Smooth muscle cell (in vitro differentiated cells): ENCODE measurements at regions not wholly inside any gene's neighbourhood (a gene's known extent, or its start where the extent isn't known, plus 50 kb on each side); places are given as distances from the start of the nearest gene placed in this dataset.

Experiments used
- DNase-seq: peaks from one replicate; lab custom pipeline; 2025; ENCODE audit not compliant: unreplicated experiment; lab: John Stamatoyannopoulos, UW
- H2AFZ ChIP-seq: fragments of 200-600 bp; sonication (generic); 2 replicates; pipeline ENCODE4 v1.6.0; 2016; ENCODE audit warnings: antibody characterized with exemption, low read depth, mild to moderate bottlenecking
- H3F3A ChIP-seq: fragments of 200-600 bp; sonication (generic); 2 replicates; pipeline ENCODE4 v1.6.0; 2017; ENCODE audit warnings: antibody characterized with exemption, low read depth
- H3K27ac ChIP-seq: fragments of 200-600 bp; sonication (generic); 2 replicates; pipeline ENCODE4 v1.5.1; 2016; ENCODE audit warnings: low read depth, mild to moderate bottlenecking
- H3K27me3 ChIP-seq: fragments of 200-600 bp; sonication (generic); 2 replicates; pipeline ENCODE4 v1.6.1; 2016; ENCODE audit warnings: low read depth, mild to moderate bottlenecking
- H3K36me3 ChIP-seq: fragments of 200-600 bp; sonication (generic); 2 replicates; pipeline ENCODE4 v1.5.1; 2016; ENCODE audit warnings: low read depth
- H3K4me1 ChIP-seq: fragments of 200-600 bp; sonication (generic); 2 replicates; pipeline ENCODE4 v1.5.1; 2016; ENCODE audit warnings: low read depth
- H3K4me2 ChIP-seq: fragments of 200-600 bp; sonication (generic); 2 replicates; pipeline ENCODE4 v1.6.0; 2016; ENCODE audit warnings: mild to moderate bottlenecking
- H3K4me3 ChIP-seq: fragments of 200-600 bp; sonication (generic); 2 replicates; pipeline ENCODE4 v1.5.1; 2016; ENCODE audit warnings: mild to moderate bottlenecking
- H3K79me2 ChIP-seq: fragments of 200-600 bp; sonication (generic); 2 replicates; pipeline ENCODE4 v1.6.0; 2016; ENCODE audit warnings: low read depth, mild to moderate bottlenecking
- H3K9ac ChIP-seq: fragments of 200-600 bp; sonication (generic); 2 replicates; pipeline ENCODE4 v1.6.0; 2016; ENCODE audit warnings: low read depth
- H3K9me3 ChIP-seq: fragments of 200-600 bp; sonication (generic); replicated peaks from 2 replicates; pipeline ENCODE4 v1.5.1; 2016; ENCODE audit warnings: low read depth
- H4K20me1 ChIP-seq: fragments of 200-600 bp; sonication (generic); 2 replicates; pipeline ENCODE4 v1.6.0; 2016; ENCODE audit warnings: low read depth
- WGBS: methylation state at CpG from one replicate; pipeline ENCODE4 v1.1.7; 2016; ENCODE audit warnings: low lambda C conversion rate; 5-methylcytosine and 5-hydroxymethylcytosine counted together
- TF ChIP-seq, protein P1 (sequence below): fragments of 200-600 bp; sonication (generic); IDR thresholded peaks from 2 replicates; pipeline ENCODE4 v1.5.1; 2017; ENCODE audit warnings: borderline replicate concordance, mild to moderate bottlenecking, antibody characterized with exemption; ENCODE audit not compliant: insufficient read depth, poor library complexity, severe bottlenecking

DNA sequence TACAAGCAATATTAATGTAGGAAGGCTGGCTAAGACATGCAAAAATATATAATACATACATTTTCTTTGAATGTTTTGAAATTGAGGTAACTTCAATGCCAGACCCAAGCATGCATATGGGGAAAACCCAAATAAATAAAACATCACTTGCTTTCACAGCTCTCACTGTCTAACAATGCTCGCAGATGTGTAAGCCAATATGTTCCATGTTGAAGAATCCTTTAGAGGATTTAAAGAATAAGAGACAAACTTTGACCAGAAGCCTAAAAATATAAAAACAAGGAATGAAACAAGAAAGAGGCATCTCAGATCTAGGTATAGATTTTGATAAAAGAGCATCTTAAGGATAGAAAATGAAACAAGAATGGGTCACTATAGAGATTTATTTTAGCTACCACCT, 354.2 kb downstream of the CDH10 start:
- Histone ChIP-seq H3F3A (no peaks in the 10 kb centered on the region), H3K27ac (no peak overlapping the region), H3K79me2 (no peaks in the 10 kb centered on the region), H3K4me1 (no peaks in the 10 kb centered on the region), H2AFZ (no peak overlapping the region), H3K9ac (no peak overlapping the region), H3K9me3 (no peaks in the 10 kb centered on the region), H3K4me3 (no peak overlapping the region), H3K4me2 (no peak overlapping the region), H3K36me3 (no peaks in the 10 kb centered on the region), H3K27me3 (no peaks in the 10 kb centered on the region), H4K20me1 (no peaks in the 10 kb centered on the region)
- WGBS = 97% methylated on average over 1 of the region's 1 CpG
- TF ChIP-seq, protein P1, sequence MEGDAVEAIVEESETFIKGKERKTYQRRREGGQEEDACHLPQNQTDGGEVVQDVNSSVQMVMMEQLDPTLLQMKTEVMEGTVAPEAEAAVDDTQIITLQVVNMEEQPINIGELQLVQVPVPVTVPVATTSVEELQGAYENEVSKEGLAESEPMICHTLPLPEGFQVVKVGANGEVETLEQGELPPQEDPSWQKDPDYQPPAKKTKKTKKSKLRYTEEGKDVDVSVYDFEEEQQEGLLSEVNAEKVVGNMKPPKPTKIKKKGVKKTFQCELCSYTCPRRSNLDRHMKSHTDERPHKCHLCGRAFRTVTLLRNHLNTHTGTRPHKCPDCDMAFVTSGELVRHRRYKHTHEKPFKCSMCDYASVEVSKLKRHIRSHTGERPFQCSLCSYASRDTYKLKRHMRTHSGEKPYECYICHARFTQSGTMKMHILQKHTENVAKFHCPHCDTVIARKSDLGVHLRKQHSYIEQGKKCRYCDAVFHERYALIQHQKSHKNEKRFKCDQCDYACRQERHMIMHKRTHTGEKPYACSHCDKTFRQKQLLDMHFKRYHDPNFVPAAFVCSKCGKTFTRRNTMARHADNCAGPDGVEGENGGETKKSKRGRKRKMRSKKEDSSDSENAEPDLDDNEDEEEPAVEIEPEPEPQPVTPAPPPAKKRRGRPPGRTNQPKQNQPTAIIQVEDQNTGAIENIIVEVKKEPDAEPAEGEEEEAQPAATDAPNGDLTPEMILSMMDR = no peak
- no peak for DNase-seq

DNA sequence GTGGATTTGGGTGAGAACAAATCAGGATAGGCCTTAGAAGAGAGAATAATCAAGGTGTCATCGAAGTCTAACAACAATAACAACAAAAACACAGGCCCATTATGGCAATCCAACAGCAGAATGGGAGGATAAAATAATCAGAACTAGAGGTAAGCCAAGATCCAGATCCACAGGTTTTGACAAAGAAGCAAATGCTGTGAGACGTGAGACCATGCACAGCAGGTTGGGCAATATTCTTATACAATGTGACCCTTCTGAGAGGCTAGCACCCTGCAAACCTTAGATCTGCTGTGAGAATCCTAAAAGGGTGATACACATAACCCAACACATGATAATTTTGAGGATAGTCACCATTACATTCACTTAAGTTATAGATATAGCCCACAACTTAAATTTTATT, 352.9 kb downstream of the CDH10 start:
- no peaks in the 10 kb centered on the region for H3K79me2 ChIP-seq
- 96% methylated on average over 2 of the region's 2 CpGs for WGBS

DNA sequence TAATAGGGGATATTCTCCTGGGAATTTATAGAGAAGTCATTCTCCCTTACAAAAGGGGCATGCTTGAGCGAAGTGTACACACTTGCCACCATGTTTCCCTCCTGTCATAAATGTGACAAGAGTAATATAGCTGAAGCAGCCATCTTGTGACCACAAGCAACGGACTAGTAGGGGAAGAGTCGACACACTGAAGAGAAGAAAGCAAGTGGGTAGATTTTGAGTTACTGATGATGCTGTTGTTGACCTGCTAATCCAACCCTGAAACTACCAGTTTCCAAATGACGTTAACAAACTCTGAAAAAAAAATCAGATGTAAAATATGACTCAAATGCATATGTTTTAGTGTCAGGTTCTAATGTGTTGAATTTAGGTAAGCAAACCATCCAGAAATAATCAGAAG, 350.4 kb downstream of the CDH10 start:
- no peaks in the 10 kb centered on the region for H3K79me2 ChIP-seq
- 90% methylated on average over 4 of the region's 4 CpGs for WGBS
- no peaks in the 10 kb centered on the region for H4K20me1 ChIP-seq
- no peak overlapping the region for H3K4me2 ChIP-seq
- H3K27ac ChIP-seq = no peak overlapping the region
- no peaks in the 10 kb centered on the region for H3F3A ChIP-seq
- no peaks in the 10 kb centered on the region for H3K36me3 ChIP-seq
- H3K27me3 ChIP-seq = no peaks in the 10 kb centered on the region
- no peak overlapping the region for H3K4me3 ChIP-seq
- TF ChIP-seq, protein P1 = no peak
- no peak overlapping the region for H2AFZ ChIP-seq
- no peaks in the 10 kb centered on the region for H3K9me3 ChIP-seq
- DNase-seq = no peak
- no peaks in the 10 kb centered on the region for H3K4me1 ChIP-seq
- H3K9ac ChIP-seq = no peak overlapping the region

More for the DNA sequence above, 352.9 kb downstream of the CDH10 start:
- no peaks in the 10 kb centered on the region for H3K36me3 ChIP-seq
- H3K4me1 ChIP-seq = no peaks in the 10 kb centered on the region
- no peaks in the 10 kb centered on the region for H3K27me3 ChIP-seq
- TF ChIP-seq, protein P1 = no peak
- no peaks in the 10 kb centered on the region for H3K9me3 ChIP-seq
- no peak overlapping the region for H2AFZ ChIP-seq
- H3K9ac ChIP-seq = no peak overlapping the region
- no peak overlapping the region for H3K4me3 ChIP-seq
- no peak for DNase-seq
- H4K20me1 ChIP-seq = no peaks in the 10 kb centered on the region
- no peaks in the 10 kb centered on the region for H3F3A ChIP-seq
- no peak overlapping the region for H3K4me2 ChIP-seq
- H3K27ac ChIP-seq = no peak overlapping the region

DNA sequence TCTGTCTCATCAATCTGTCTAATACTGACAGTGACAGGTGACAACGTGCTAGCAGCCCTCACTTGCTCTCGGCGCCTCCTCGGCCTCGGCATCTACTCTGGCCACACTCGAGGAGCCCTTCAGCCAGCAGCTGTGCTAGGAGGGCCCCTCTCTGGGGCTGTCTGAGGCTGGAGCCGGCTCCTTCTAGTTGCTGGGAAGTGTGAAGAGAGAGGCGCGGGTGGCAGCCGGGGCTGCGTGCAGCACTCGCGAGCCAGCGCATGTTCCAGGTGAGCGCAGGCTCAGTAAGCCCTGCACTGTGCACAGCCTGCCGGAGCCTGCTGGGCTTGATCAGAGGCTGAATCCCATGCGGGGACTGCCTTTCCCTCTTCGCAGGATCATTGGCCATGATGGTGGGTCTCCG, 330.7 kb downstream of the CDH10 start:
- Histone ChIP-seq H3K4me1 (no peaks in the 10 kb centered on the region), H4K20me1 (no peaks in the 10 kb centered on the region), H3K27me3 (no peaks in the 10 kb centered on the region), H3K79me2 (no peaks in the 10 kb centered on the region), H3K4me3 (no peak overlapping the region), H3K9me3 (no peaks in the 10 kb centered on the region), H3K9ac (no peak overlapping the region), H3K27ac (no peak overlapping the region), H3K36me3 (no peaks in the 10 kb centered on the region), H3F3A (no peaks in the 10 kb centered on the region), H2AFZ (no peak overlapping the region), H3K4me2 (no peak overlapping the region)
- 97% methylated on average over 19 of the region's 19 CpGs for WGBS
- TF ChIP-seq, protein P1 = no peak
- no peak for DNase-seq
